ENCODE measurements at regions not wholly inside any gene's neighbourhood (a gene's known extent, or its start where the extent isn't known, plus 50 kb on each side); places are given as distances from the start of the nearest gene placed in this dataset.
"Not testable (repeated sequence)": the region's sequence is repeated elsewhere in the genome, so short reads cannot be mapped to it uniquely, and the experiment has no call there.

- DNase-seq (ENCODE audit: low read depth, low spot score) = no peak
- ATAC-seq = no peak
- intact Hi-C loops (cut with micrococcal nuclease; ENCODE audit: unreplicated experiment) (no loop called here), in situ Hi-C loops (cut with HindIII; ENCODE audit: low pct_unique_long_range_greater_than_20kb, low sequenced_read_pairs) (no loop called here)
- no TSS peak for BruUV-seq (replicated peaks)
- no peaks in the 10 kb centered on the region for H3K4me1 ChIP-seq (ENCODE audit: control insufficient read depth, insufficient read depth, low read length)
- no peak overlapping the region for H3K27ac ChIP-seq (ENCODE audit: low read length)
- CTCF ChIA-PET = no interaction called here
- no peaks in the 10 kb centered on the region for H3K27me3 ChIP-seq (ENCODE audit: control insufficient read depth, insufficient read depth, low read length)
- H3K4me3 ChIP-seq (ENCODE audit: low read depth in 2 of 2, low read length in 2 of 2) = no peak overlapping the region
- H3K36me3 ChIP-seq (ENCODE audit: control insufficient read depth, insufficient read depth, low read length) = no peaks in the 10 kb centered on the region
- POLR2A ChIA-PET = no interaction called here
- H3K9me3 ChIP-seq (ENCODE audit: control insufficient read depth, insufficient read depth, low read depth, low read length) = no peaks in the 10 kb centered on the region
- TF ChIP-seq SIN3A (IDR thresholded peaks at IDR 0.05; ENCODE audit: borderline replicate concordance, insufficient read depth, low read depth, low read length) (no peak), TCF7L2 (IDR thresholded peaks at IDR 0.05; ENCODE audit: low read depth, low read length) (no peak), CTCF (IDR thresholded peaks at IDR 0.05) (no peak), POLR2AphosphoS5 (IDR thresholded peaks at IDR 0.05; ENCODE audit: low read depth, low read length) (no peak), REST (IDR thresholded peaks at IDR 0.05; ENCODE audit: insufficient read depth in 1 of 2, low read depth in 2 of 2, low read length in 1 of 2) (no peak)
These were observed 112.5 kb downstream of the FAM174A start for GRCh38 chr5:100647461-100648230.

- DNase-seq (ENCODE audit: low read depth, low spot score) (no peak), ATAC-seq (no peak)
- ChIA-PET CTCF (no interaction called here), POLR2A (no interaction called here)
- Histone ChIP-seq H3K27me3 (ENCODE audit: control insufficient read depth, insufficient read depth, low read length) (no peaks in the 10 kb centered on the region), H3K27ac (ENCODE audit: low read length) (no peak overlapping the region), H3K9me3 (ENCODE audit: control insufficient read depth, insufficient read depth, low read depth, low read length) (no peaks in the 10 kb centered on the region), H3K36me3 (ENCODE audit: control insufficient read depth, insufficient read depth, low read length) (no peaks in the 10 kb centered on the region), H3K4me1 (ENCODE audit: control insufficient read depth, insufficient read depth, low read length) (no peaks in the 10 kb centered on the region), H3K4me3 (ENCODE audit: low read depth in 2 of 2, low read length in 2 of 2) (no peak overlapping the region)
- no TSS peak for BruUV-seq (replicated peaks)
- in situ Hi-C loops (cut with HindIII; ENCODE audit: low pct_unique_long_range_greater_than_20kb, low sequenced_read_pairs) = no loop called here
- TF ChIP-seq REST (IDR thresholded peaks at IDR 0.05; ENCODE audit: insufficient read depth in 1 of 2, low read depth in 2 of 2, low read length in 1 of 2) = no peak
- TF ChIP-seq SIN3A (IDR thresholded peaks at IDR 0.05; ENCODE audit: borderline replicate concordance, insufficient read depth, low read depth, low read length) = no peak
- no peak for TF ChIP-seq TCF7L2 (IDR thresholded peaks at IDR 0.05; ENCODE audit: low read depth, low read length)
- TF ChIP-seq POLR2AphosphoS5 (IDR thresholded peaks at IDR 0.05; ENCODE audit: low read depth, low read length) = no peak
- no peak for TF ChIP-seq CTCF (IDR thresholded peaks at IDR 0.05)
- intact Hi-C loops (cut with micrococcal nuclease; ENCODE audit: unreplicated experiment) = no loop called here
These were observed 119.7 kb downstream of the FAM174A start for GRCh38 chr5:100654895-100655294.

GRCh38 chr5:100656771-100657170 is 121.6 kb downstream of the FAM174A start:
- in situ Hi-C loops (cut with HindIII; ENCODE audit: low pct_unique_long_range_greater_than_20kb, low sequenced_read_pairs); H3K9me3 ChIP-seq (ENCODE audit: control insufficient read depth, insufficient read depth, low read depth, low read length); intact Hi-C loops (cut with micrococcal nuclease; ENCODE audit: unreplicated experiment); ATAC-seq; H3K4me1 ChIP-seq (ENCODE audit: control insufficient read depth, insufficient read depth, low read length); POLR2A ChIA-PET; H3K36me3 ChIP-seq (ENCODE audit: control insufficient read depth, insufficient read depth, low read length); H3K27ac ChIP-seq (ENCODE audit: low read length); H3K27me3 ChIP-seq (ENCODE audit: control insufficient read depth, insufficient read depth, low read length); CTCF ChIA-PET; DNase-seq (ENCODE audit: low read depth, low spot score); BruUV-seq (replicated peaks); H3K4me3 ChIP-seq (ENCODE audit: low read depth in 2 of 2, low read length in 2 of 2): not testable (repeated sequence)
